IPS-15b (cell line): ENCODE measurements at regions not wholly inside any gene's neighbourhood (a gene's known extent, or its start where the extent isn't known, plus 50 kb on each side); places are given as distances from the start of the nearest gene placed in this dataset.

Experiments used
- H3K27me3 ChIP-seq: one replicate; pipeline ENCODE4 v1.6.1; 2013; ENCODE audit warnings: low read length; ENCODE audit not compliant: control insufficient read depth, insufficient read depth
- H3K36me3 ChIP-seq: one replicate; pipeline ENCODE4 v1.6.1; 2013; ENCODE audit warnings: low read length; ENCODE audit not compliant: control insufficient read depth, insufficient read depth
- H3K4me1 ChIP-seq: one replicate; pipeline ENCODE4 v1.6.1; 2013; ENCODE audit warnings: mild to moderate bottlenecking, low read length; ENCODE audit not compliant: control insufficient read depth, insufficient read depth
- H3K4me3 ChIP-seq: one replicate; pipeline ENCODE4 v1.5.1; 2013; ENCODE audit warnings: low read depth, low read length
- H3K9ac ChIP-seq: one replicate; pipeline ENCODE4 v1.6.1; 2013; ENCODE audit warnings: low read depth, mild to moderate bottlenecking, low read length
- H3K9me3 ChIP-seq: one replicate; pipeline ENCODE4 v1.6.1; 2013; ENCODE audit warnings: mild to moderate bottlenecking, low read length; ENCODE audit not compliant: control insufficient read depth, insufficient read depth

GRCh38 chr6:167392631-167393316 lies 67.9 kb downstream of the TTLL2 start:
- Histone ChIP-seq H3K27me3 (no peaks in the 10 kb centered on the region), H3K4me1 (no peaks in the 10 kb centered on the region), H3K4me3 (no peak overlapping the region), H3K36me3 (no peaks in the 10 kb centered on the region), H3K9ac (no peak overlapping the region), H3K9me3 (no peaks in the 10 kb centered on the region)

- Histone ChIP-seq H3K27me3 (no peaks in the 10 kb centered on the region), H3K9ac (no peak overlapping the region), H3K4me1 (no peaks in the 10 kb centered on the region), H3K4me3 (no peak overlapping the region), H3K36me3 (no peaks in the 10 kb centered on the region), H3K9me3 (no peaks in the 10 kb centered on the region)
These were observed 68.8 kb downstream of the TTLL2 start for GRCh38 chr6:167393731-167394130.

DNA sequence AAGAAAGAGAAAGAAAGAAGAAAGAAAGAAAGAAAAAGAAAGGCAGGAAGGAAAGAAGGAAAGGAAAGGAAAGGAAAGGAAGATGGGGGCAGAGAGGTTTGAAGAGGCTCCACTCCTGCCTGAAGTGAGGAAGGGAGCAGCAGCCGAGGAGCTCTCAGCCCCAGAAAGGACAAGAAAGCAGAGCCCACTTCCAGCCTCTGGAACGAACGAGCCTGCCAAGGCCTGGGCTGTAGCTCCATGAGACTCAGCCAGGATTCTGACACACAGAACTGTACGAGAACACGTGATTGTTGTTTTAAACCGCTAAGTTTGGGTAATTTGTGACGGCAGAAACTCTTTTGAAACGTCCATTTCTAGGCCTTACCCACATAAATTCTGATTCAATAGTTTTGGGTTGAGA lies 69.5 kb downstream of the TTLL2 start:
- Histone ChIP-seq H3K4me3 (no peak overlapping the region), H3K27me3 (no peaks in the 10 kb centered on the region), H3K4me1 (no peaks in the 10 kb centered on the region), H3K9me3 (no peaks in the 10 kb centered on the region), H3K36me3 (no peaks in the 10 kb centered on the region), H3K9ac (no peak overlapping the region)

DNA sequence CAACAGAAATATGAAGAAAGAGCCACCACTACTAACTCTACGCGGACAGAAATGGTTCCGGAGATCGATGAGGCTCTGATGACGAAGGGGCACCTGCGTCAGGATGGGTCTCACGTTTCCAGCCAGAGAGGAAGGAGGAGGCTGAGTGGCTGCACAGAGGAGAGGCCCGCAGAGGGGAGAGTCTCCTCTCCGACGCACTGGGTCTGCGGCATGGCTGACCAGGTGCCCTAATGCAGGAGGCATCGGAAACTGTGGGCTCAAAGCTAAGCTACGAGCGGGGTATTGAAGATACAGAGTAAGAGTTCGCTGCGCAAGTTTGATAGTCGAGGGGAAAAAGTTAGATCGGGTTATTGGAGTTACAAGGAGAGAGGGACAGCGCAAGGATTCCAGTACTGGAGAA lies 69.9 kb downstream of the TTLL2 start:
- Histone ChIP-seq H3K9ac (no peak overlapping the region), H3K36me3 (no peaks in the 10 kb centered on the region), H3K4me3 (no peak overlapping the region), H3K9me3 (no peaks in the 10 kb centered on the region), H3K4me1 (no peaks in the 10 kb centered on the region), H3K27me3 (no peaks in the 10 kb centered on the region)

GRCh38 chr6:167396068-167396658 lies 71.3 kb downstream of the TTLL2 start:
- no peaks in the 10 kb centered on the region for H3K4me1 ChIP-seq
- no peak overlapping the region for H3K4me3 ChIP-seq
- H3K9me3 ChIP-seq: no peaks in the 10 kb centered on the region
- H3K36me3 ChIP-seq: no peaks in the 10 kb centered on the region
- H3K9ac ChIP-seq: no peak overlapping the region
- H3K27me3 ChIP-seq: no peaks in the 10 kb centered on the region

DNA sequence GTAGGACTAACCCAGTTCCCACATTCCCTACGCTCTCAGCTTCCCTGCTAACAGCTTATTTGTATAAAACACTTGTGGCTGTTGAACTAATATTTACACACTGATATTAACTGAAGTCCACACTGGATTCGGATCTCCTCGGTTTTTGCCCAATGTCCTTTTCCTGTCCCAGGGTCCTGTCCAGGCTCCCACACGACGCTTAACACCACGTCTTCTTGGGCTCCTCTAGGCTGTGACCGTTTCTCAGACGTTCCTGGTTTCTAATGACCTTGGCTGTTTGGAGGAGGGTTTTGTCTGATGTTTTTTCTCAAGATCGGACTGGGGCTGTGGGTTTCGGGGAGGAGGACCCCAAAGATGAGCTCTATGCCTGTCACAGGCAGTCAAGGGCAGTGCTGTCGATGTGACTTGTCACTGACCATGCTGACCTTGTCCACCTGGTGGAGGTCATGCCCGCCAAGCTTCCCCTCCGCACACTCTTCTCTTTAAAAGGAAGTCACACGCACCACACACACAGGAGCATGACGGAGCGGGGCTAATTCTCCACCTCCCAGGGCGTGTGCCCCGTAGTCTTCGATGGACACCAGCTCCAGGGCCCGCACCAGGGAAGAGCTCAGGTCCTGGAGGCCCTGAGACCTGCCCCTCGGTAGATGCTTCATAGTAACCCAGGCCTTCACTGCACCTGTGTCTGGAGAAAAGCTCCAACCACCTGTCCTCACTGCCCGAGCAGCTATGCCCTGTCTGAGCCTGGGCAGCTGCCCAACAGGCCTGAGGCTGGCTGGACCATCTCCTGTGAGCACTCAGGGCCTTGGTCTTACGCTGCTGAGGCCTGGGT lies 72.0 kb downstream of the TTLL2 start:
- no peak overlapping the region for H3K4me3 ChIP-seq
- H3K4me1 ChIP-seq: no peaks in the 10 kb centered on the region
- H3K27me3 ChIP-seq: no peaks in the 10 kb centered on the region
- H3K36me3 ChIP-seq: no peaks in the 10 kb centered on the region
- no peak overlapping the region for H3K9ac ChIP-seq
- H3K9me3 ChIP-seq: no peaks in the 10 kb centered on the region

DNA sequence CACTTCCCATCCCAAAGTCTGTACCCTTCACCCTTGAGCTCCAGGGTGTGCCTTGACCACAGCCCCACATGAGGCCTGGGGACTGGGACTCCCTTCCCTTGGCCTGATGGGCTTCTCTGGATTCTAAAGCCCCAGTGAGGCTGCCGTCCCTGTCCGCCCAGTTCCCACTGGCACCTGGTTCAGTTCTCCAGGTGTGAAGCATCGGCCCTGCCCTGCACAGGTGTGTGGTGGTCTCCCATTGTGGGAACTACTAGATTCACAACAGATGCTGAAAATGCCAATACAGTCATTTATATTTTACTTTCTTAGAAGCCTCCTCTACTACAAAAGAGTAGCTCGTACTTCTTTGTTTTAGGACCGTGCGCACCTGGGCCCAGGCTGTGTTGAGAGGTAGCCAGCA lies 72.8 kb downstream of the TTLL2 start:
- Histone ChIP-seq H3K36me3 (no peaks in the 10 kb centered on the region), H3K9me3 (no peaks in the 10 kb centered on the region), H3K4me1 (no peaks in the 10 kb centered on the region), H3K9ac (no peak overlapping the region), H3K27me3 (no peaks in the 10 kb centered on the region), H3K4me3 (no peak overlapping the region)

GRCh38 chr6:167398214-167399050 lies 73.5 kb downstream of the TTLL2 start:
- Histone ChIP-seq H3K4me3 (no peak overlapping the region), H3K9ac (no peak overlapping the region), H3K27me3 (no peaks in the 10 kb centered on the region), H3K4me1 (no peaks in the 10 kb centered on the region), H3K9me3 (no peaks in the 10 kb centered on the region), H3K36me3 (no peaks in the 10 kb centered on the region)

DNA sequence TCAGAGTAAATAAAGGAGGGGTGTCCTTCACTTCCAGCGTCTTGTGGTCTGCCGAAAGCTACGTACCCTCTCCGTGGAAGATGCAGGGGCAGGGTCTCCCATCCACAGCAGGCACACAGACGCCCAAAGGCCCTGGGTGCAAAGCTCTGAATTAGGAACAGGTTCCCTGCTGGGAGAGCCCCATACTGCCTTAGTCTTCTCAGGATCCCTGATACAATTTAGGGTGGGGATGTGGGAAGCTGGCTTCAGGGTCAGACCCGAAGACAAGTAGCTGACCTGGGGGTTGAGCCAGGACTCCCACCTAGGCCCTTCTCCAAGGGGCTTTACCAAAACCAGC lies 74.1 kb downstream of the TTLL2 start:
- no peaks in the 10 kb centered on the region for H3K36me3 ChIP-seq
- H3K4me3 ChIP-seq: no peak overlapping the region
- H3K27me3 ChIP-seq: no peaks in the 10 kb centered on the region
- H3K9me3 ChIP-seq: no peaks in the 10 kb centered on the region
- H3K4me1 ChIP-seq: no peaks in the 10 kb centered on the region
- H3K9ac ChIP-seq: no peak overlapping the region

DNA sequence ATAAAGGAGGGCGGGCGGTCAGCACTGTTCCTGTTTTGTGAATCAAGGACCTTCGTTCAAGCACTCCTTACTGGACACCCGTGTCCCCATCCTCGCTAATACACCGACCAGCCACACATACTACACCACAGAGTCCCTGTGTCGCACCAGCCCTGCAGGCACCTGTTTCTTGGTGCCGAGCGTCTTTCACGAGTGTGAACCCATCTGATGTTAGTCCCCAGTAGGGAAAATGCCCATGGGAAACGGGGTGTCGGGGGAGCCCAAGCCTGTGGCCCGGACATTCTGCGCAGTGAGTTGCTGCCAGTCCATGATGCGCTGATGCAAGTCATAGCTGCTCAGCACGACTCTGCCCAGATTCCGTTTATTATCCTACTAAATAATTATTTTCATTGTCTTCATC lies 74.7 kb downstream of the TTLL2 start:
- Histone ChIP-seq H3K27me3 (no peaks in the 10 kb centered on the region), H3K9me3 (no peaks in the 10 kb centered on the region), H3K4me3 (no peak overlapping the region), H3K36me3 (no peaks in the 10 kb centered on the region), H3K4me1 (no peaks in the 10 kb centered on the region), H3K9ac (no peak overlapping the region)

- no peak overlapping the region for H3K9ac ChIP-seq
- no peak overlapping the region for H3K4me3 ChIP-seq
- H3K4me1 ChIP-seq: no peaks in the 10 kb centered on the region
- no peaks in the 10 kb centered on the region for H3K27me3 ChIP-seq
- no peaks in the 10 kb centered on the region for H3K9me3 ChIP-seq
- no peaks in the 10 kb centered on the region for H3K36me3 ChIP-seq
These were observed 75.7 kb downstream of the TTLL2 start for GRCh38 chr6:167400482-167401138.
